Neural cell (in vitro differentiated cells): ENCODE measurements at regions not wholly inside any gene's neighbourhood (a gene's known extent, or its start where the extent isn't known, plus 50 kb on each side); places are given as distances from the start of the nearest gene placed in this dataset.

ENCODE experiments used
- H2AFZ ChIP-seq: fragments of 200-600, 300-800 bp; sonication (generic), shearing (Covaris generic); 2 replicates; pipeline ENCODE4 v1.6.0; 2014; ENCODE audit warnings: low read depth, mild to moderate bottlenecking, antibody characterized with exemption, low read length, moderate library complexity
- H3F3A ChIP-seq: fragments of 200-600 bp; shearing (Covaris generic); 2 replicates; pipeline ENCODE4 v1.6.1; 2016; ENCODE audit warnings: mild to moderate bottlenecking, moderate library complexity, mixed read lengths, antibody characterized with exemption, low read length; ENCODE audit not compliant: insufficient read depth, poor library complexity, severe bottlenecking
- H3K27ac ChIP-seq: fragments of 200-600, 300-800 bp; sonication (generic), shearing (Covaris generic); 2 replicates; pipeline ENCODE4 v1.5.1; 2014; ENCODE audit warnings: mild to moderate bottlenecking, low read length, moderate library complexity
- H3K27me3 ChIP-seq: fragments of 300-800, 200-600 bp; sonication (generic), shearing (Covaris generic); 2 replicates; pipeline ENCODE4 v1.6.0; 2014; ENCODE audit warnings: mild to moderate bottlenecking, low read depth, low read length, moderate library complexity; ENCODE audit not compliant: insufficient read depth
- H3K36me3 ChIP-seq: fragments of 300-800, 200-600 bp; sonication (generic), shearing (Covaris generic); 2 replicates; pipeline ENCODE4 v1.5.1; 2014; ENCODE audit warnings: mild to moderate bottlenecking, antibody characterized with exemption, low read length, moderate library complexity; ENCODE audit not compliant: insufficient read depth
- H3K4me2 ChIP-seq: fragments of 300-800, 200-600 bp; sonication (generic), shearing (Covaris generic); 2 replicates; pipeline ENCODE4 v1.6.0; 2014; ENCODE audit warnings: mild to moderate bottlenecking, low read length
- H3K4me3 ChIP-seq: fragments of 300-800, 200-600 bp; sonication (generic), shearing (Covaris generic); 2 replicates; pipeline ENCODE4 v1.5.1; 2014; ENCODE audit warnings: mild to moderate bottlenecking, low read length, moderate library complexity
- H3K79me2 ChIP-seq: fragments of 200-600 bp; shearing (Covaris generic); replicated peaks from 2 replicates; pipeline ENCODE4 v1.6.0; 2014; ENCODE audit warnings: mild to moderate bottlenecking, low read length, moderate library complexity; ENCODE audit not compliant: insufficient read depth
- H3K9ac ChIP-seq: fragments of 300-800, 200-600 bp; sonication (generic), shearing (Covaris generic); 2 replicates; pipeline ENCODE4 v1.6.1; 2016; ENCODE audit warnings: mild to moderate bottlenecking, low read length, mixed read lengths
- H3K9me2 ChIP-seq: fragments of 200-600 bp; shearing (Covaris generic); 2 replicates; pipeline ENCODE4 v1.6.1; 2016; ENCODE audit warnings: mild to moderate bottlenecking, low read length, mixed read lengths; ENCODE audit not compliant: insufficient read depth
- H3K9me3 ChIP-seq: fragments of 200-600, 300-800 bp; sonication (generic), shearing (Covaris generic); 2 replicates; pipeline ENCODE4 v1.6.1; 2016; ENCODE audit warnings: mild to moderate bottlenecking, mixed run types, low read length, moderate library complexity, mixed read lengths
- H4K20me1 ChIP-seq: fragments of 200-600 bp; shearing (Covaris generic); 2 replicates; pipeline ENCODE4 v1.6.1; 2016; ENCODE audit warnings: mild to moderate bottlenecking, mixed run types; ENCODE audit not compliant: insufficient read depth
- CTCF ChIP-seq: fragments of 450-650 bp; IDR thresholded peaks from 2 replicates; pipeline ENCODE4 v1.5.1; 2014; ENCODE audit warnings: antibody characterized with exemption, mild to moderate bottlenecking, moderate library complexity; ENCODE audit not compliant: poor library complexity, severe bottlenecking
- EP300 ChIP-seq: fragments of 450-650 bp; conservative IDR thresholded peaks from 2 replicates; pipeline ENCODE4 v1.6.1; 2014; ENCODE audit warnings: antibody characterized with exemption, mild to moderate bottlenecking, moderate library complexity; ENCODE audit not compliant: poor library complexity, severe bottlenecking
- EZH2 ChIP-seq: fragments of 200-600, 300-800 bp; shearing (Covaris generic), sonication (generic); IDR thresholded peaks from 2 replicates; pipeline ENCODE4 v1.6.1; 2014; ENCODE audit warnings: antibody characterized with exemption, low read length, borderline replicate concordance, mild to moderate bottlenecking; ENCODE audit not compliant: insufficient read depth, poor library complexity, severe bottlenecking
- MXI1 ChIP-seq: fragments of 450-650 bp; conservative IDR thresholded peaks from 2 replicates; pipeline ENCODE4 v1.6.1; 2014; ENCODE audit warnings: antibody characterized with exemption, mild to moderate bottlenecking; ENCODE audit not compliant: poor library complexity, severe bottlenecking
- POLR2AphosphoS5 ChIP-seq: IDR thresholded peaks from 2 replicates; pipeline ENCODE4 v1.6.1; 2012
- RAD21 ChIP-seq: fragments of 450-650 bp; conservative IDR thresholded peaks from 2 replicates; pipeline ENCODE4 v1.6.1; 2014; ENCODE audit warnings: antibody characterized with exemption, mild to moderate bottlenecking, moderate library complexity
- SMC3 ChIP-seq: fragments of 450-650 bp; conservative IDR thresholded peaks from 2 replicates; pipeline ENCODE4 v1.6.1; 2014; ENCODE audit warnings: antibody characterized with exemption, mild to moderate bottlenecking, moderate library complexity; ENCODE audit not compliant: poor library complexity
- TAF1 ChIP-seq: IDR thresholded peaks from 2 replicates; pipeline ENCODE4 v1.6.1; 2012; ENCODE audit warnings: low read depth
- TF ChIP-seq, protein P1 (sequence below): IDR thresholded peaks from 2 replicates; pipeline ENCODE4 v1.6.1; 2012; ENCODE audit warnings: borderline replicate concordance

DNA sequence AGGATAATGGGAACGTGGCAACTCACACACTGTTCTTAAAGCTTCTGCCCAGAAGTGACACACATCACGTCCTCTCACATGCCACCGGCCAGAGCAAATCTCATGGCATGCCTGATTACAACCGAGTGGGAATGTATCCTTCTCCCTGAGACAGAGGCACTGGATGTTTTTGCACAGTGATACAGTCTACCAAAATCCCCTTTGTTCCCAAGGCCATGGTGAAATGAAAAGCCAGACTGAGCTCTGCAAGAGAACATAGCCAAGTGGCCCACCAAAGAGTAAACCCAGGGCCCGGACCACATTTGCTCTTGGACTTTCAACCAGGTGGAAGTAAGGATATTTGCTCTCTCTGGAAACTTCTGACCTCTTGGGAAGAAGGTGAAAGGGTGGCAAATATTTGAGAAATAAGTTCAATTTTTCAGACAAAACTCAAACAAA lies 186.2 kb upstream of the STT3B start:
- no peaks in the 10 kb centered on the region for H3K36me3 ChIP-seq
- H3K9me2 ChIP-seq, result no peaks in the 10 kb centered on the region
- H4K20me1 ChIP-seq, result no peaks in the 10 kb centered on the region
- TF ChIP-seq EZH2, result no peak
- no peak for TF ChIP-seq RAD21
- TF ChIP-seq TAF1, result no peak
- TF ChIP-seq SMC3, result no peak
- no peak for TF ChIP-seq POLR2AphosphoS5
- TF ChIP-seq, protein P1, sequence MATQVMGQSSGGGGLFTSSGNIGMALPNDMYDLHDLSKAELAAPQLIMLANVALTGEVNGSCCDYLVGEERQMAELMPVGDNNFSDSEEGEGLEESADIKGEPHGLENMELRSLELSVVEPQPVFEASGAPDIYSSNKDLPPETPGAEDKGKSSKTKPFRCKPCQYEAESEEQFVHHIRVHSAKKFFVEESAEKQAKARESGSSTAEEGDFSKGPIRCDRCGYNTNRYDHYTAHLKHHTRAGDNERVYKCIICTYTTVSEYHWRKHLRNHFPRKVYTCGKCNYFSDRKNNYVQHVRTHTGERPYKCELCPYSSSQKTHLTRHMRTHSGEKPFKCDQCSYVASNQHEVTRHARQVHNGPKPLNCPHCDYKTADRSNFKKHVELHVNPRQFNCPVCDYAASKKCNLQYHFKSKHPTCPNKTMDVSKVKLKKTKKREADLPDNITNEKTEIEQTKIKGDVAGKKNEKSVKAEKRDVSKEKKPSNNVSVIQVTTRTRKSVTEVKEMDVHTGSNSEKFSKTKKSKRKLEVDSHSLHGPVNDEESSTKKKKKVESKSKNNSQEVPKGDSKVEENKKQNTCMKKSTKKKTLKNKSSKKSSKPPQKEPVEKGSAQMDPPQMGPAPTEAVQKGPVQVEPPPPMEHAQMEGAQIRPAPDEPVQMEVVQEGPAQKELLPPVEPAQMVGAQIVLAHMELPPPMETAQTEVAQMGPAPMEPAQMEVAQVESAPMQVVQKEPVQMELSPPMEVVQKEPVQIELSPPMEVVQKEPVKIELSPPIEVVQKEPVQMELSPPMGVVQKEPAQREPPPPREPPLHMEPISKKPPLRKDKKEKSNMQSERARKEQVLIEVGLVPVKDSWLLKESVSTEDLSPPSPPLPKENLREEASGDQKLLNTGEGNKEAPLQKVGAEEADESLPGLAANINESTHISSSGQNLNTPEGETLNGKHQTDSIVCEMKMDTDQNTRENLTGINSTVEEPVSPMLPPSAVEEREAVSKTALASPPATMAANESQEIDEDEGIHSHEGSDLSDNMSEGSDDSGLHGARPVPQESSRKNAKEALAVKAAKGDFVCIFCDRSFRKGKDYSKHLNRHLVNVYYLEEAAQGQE, result no peak
- no peak for TF ChIP-seq MXI1
- no peak for TF ChIP-seq EP300
- no peak for TF ChIP-seq CTCF
- H3K4me3 ChIP-seq, result no peak overlapping the region
- H3K4me2 ChIP-seq, result no peak overlapping the region
- no peaks in the 10 kb centered on the region for H3K9me3 ChIP-seq
- no peaks in the 10 kb centered on the region for H3F3A ChIP-seq
- no peak overlapping the region for H3K9ac ChIP-seq
- no peaks in the 10 kb centered on the region for H3K79me2 ChIP-seq
- H3K27ac ChIP-seq, result no peak overlapping the region
- no peak overlapping the region for H2AFZ ChIP-seq
- H3K27me3 ChIP-seq, result no peaks in the 10 kb centered on the region

- no peaks in the 10 kb centered on the region for H3K27me3 ChIP-seq
- TF ChIP-seq MXI1 (no peak), CTCF (no peak), EP300 (no peak), POLR2AphosphoS5 (no peak), EZH2 (no peak), SMC3 (no peak), TAF1 (no peak), RAD21 (no peak)
- TF ChIP-seq, protein P1, result no peak
- H2AFZ ChIP-seq, result no peak overlapping the region
- H3K4me2 ChIP-seq, result no peak overlapping the region
- no peaks in the 10 kb centered on the region for H3K36me3 ChIP-seq
- H3F3A ChIP-seq, result no peaks in the 10 kb centered on the region
- H3K27ac ChIP-seq, result no peak overlapping the region
- H3K79me2 ChIP-seq, result no peaks in the 10 kb centered on the region
- no peak overlapping the region for H3K4me3 ChIP-seq
- no peaks in the 10 kb centered on the region for H3K9me2 ChIP-seq
- no peaks in the 10 kb centered on the region for H4K20me1 ChIP-seq
- no peaks in the 10 kb centered on the region for H3K9me3 ChIP-seq
- H3K9ac ChIP-seq, result no peak overlapping the region
Measured at GRCh38 chr3:31349001-31349748, 183.6 kb upstream of the STT3B start.
